CMK (cell line): ENCODE measurements at regions not wholly inside any gene's neighbourhood (a gene's known extent, or its start where the extent isn't known, plus 50 kb on each side); places are given as distances from the start of the nearest gene placed in this dataset.

Experiments used
- DNase-seq: peaks from one replicate; pipeline ENCODE4 v3.0.0-alpha.2; 2010; ENCODE audit warnings: low read depth

DNA sequence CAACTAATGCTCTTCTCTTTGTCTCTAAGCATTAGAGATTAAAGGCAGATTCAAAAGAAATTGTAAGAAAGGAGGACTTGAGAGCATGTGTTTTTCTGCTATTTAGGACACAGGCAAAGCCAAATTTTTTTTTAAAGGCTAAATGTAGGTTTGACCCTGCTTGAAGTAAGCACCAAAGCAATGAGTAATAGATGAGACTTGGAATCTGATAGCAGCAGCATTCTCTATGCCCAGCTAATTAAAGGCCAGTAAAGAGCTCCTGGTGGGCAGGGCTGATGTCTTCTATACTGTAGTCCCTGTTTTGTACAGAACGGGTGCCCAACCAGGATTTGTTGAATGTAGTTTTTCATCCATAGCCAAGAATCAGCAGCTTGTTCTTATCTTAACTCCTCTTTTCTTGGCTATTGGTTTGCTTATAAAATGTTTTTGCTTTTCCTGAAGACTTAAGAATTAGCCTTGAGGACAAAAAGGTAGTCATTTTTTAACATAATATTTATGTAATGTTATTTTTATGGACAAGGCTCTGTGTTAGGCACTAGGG lies 179.6 kb downstream of the LMO4 start:
- no peak for DNase-seq

GRCh38 chr1:87510540-87510939 lies 181.9 kb downstream of the LMO4 start:
- DNase-seq = no peak

GRCh38 chr1:87511449-87511848 lies 182.8 kb downstream of the LMO4 start:
- DNase-seq = no peak

- no peak for DNase-seq
Measured at GRCh38 chr1:87512431-87512830, 183.8 kb downstream of the LMO4 start.

DNA sequence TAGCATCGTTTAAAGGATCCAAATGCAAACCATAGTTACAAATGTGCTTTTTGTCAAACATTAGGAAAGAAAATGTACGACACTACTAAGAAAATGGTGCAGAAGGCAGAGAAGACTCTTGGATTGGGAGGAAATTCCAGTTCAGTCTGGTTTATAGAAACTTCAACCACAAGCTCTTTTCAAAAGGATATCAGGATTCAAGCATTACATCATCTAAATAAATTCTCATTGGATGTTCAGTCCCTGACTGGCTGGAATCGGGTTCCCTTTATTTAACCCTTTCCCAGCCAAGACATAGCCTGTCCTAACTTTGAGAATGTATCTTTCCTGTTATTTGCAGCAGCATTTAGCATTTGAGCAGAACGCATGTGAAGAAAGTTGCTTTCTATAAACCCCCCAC lies 184.6 kb downstream of the LMO4 start:
- DNase-seq = no peak

GRCh38 chr1:87513966-87514660 lies 185.4 kb downstream of the LMO4 start:
- no peak for DNase-seq

- no peak for DNase-seq
Measured at GRCh38 chr1:87515781-87516180, 187.1 kb downstream of the LMO4 start.

GRCh38 chr1:87518794-87519193 lies 190.1 kb downstream of the LMO4 start:
- DNase-seq = no peak

DNA sequence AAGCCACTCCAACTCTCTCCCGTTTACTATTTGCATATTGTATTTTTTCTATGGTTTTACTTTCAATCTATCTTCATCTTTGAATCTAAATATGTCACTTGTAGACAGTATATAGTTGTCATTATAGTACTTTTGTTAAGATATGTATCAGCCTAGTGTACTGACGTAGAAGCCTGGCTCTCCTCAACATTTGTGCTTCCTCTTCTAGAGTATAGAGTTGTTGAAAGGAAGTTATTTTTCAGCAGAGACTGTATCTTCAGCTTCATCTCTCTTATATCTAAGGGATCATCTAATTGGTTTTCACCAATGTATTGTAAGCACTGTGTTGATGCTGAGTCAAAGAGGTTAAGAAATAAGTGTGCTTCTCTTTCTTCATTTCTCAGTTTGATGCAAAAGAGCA lies 192.8 kb downstream of the LMO4 start:
- no peak for DNase-seq

GRCh38 chr1:87523466-87523865 lies 194.8 kb downstream of the LMO4 start:
- DNase-seq = no peak

DNA sequence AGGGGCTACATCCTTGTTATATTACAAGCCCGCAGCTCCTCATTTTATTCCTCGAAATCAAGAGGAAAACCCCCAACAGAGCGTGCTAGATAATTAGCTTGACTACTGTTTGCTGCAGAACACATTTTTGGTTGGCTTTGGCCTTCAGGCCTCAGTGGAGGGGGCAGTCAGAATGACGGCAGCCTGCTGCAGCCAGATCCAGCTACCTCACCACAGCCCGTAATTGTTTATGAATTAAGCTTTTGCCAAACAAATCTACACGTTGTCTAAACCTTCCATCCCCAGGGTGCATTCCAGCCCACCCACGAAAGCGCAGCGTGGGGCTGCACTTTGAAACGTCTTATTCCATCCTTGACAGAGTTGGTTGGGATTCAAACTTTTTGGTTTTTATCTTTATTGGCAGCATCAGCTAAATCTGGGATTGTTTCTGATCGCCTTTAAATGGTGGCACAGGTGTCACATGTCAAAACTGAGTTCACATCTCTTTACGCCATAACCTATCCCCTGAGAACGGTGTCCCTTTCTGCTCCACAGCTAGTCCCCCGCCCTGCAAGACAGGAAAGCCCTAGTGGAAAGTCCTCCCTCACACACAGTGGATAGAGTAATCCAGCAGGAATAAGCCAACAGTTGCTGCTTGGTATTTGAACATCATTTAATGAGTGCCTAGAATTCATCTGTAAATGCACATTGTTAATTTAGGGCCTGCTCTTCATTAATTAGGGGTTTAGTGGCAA lies 195.5 kb downstream of the LMO4 start:
- DNase-seq = no peak

- DNase-seq = no peak
Measured at GRCh38 chr1:87528754-87529517, 200.3 kb downstream of the LMO4 start.

DNA sequence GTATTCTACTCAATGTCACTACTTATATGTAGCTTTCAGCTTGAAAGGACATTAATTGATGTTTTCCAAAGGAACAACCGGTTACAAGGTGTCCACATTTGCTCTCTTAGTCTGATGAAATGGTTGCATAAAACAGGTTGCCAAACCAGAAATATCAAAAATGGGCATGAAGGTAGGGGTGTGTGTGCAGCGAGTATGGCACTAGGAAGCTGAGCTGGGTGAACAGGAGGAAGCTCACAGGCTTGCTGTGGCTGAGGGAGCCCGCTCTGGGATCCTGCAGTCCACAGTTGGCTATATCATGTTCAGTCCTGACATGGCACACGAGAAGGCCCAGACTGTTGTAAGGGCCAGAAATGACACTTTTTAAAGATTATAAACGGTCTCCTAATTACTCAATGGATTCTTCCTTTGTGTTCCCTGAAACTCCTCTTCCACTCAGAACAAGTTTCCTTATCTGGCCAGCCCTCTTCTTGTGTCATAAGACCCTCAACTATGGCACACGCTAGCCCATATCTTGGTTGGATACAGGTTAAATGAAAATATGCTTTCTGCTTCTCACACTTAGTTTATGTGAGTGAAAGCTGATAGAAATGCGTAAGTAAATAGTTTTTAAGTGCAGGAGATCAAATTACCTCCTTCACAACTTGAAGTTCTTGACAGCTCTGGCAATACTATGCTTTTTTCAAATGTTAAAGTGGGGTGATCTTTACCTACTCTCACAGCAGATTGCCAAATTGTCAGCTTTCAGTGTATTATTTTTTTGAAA lies 201.5 kb downstream of the LMO4 start:
- DNase-seq = no peak

- DNase-seq = no peak
Measured at GRCh38 chr1:87535551-87535950, 206.9 kb downstream of the LMO4 start.

- DNase-seq = no peak
Measured at GRCh38 chr1:87539147-87539546, 210.5 kb downstream of the LMO4 start.

- DNase-seq = no peak
Measured at GRCh38 chr1:87542697-87543096, 214.0 kb downstream of the LMO4 start.

DNA sequence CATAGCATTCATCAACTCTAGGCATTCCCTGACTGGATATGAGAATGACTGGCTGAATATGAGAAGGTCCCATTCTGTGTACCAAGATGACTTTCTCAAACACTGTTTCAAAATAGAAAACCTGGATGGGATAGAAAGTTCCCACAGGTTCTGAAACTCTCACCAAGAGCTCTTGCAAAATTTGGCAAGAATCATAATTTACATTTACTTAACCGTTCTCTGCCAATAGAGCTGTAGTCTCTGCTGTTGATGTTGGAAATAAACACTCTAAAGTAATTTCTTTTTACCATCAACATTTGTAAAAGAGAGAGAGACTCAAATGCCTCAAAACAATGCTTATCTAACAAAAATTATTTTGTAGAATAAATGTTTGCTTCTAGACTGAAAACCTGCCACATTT lies 221.1 kb downstream of the LMO4 start:
- no peak for DNase-seq

DNA sequence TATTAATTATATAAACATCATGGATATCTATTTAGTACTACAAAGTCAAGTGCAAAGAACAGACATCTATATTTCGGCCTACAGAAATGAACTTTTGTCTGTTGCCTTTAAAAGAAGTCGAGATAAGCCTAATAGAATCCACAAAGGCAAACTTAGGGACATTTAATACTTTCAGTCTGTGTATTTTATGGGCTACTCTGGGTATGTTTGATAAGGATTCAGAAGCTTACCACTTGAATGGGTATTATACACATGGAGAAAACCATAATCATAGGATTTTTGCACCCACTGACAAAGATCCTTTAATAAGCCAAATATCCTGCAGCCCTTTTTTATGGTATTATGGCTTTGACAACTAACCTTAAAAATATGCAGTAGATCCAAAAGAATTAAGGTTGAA lies 224.8 kb downstream of the LMO4 start:
- no peak for DNase-seq

DNA sequence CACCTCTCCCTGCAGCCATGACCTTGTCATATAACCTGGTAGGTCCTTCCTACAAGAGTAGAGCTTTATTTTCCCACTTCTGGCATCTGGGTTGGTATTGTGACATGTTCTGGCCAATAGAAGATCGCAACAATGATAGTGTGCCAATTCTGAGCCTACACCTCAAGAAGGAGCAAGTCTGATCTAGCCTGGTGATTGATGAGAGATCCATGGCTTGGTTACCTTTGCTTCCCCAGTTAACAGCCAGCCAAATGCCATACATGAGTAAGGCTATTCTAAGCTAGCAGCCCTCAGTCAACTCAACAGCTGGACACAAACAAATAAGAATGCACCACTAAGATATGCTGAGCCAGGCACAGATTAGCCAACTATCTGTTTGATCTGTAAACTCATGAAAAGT lies 226.7 kb downstream of the LMO4 start:
- no peak for DNase-seq

DNA sequence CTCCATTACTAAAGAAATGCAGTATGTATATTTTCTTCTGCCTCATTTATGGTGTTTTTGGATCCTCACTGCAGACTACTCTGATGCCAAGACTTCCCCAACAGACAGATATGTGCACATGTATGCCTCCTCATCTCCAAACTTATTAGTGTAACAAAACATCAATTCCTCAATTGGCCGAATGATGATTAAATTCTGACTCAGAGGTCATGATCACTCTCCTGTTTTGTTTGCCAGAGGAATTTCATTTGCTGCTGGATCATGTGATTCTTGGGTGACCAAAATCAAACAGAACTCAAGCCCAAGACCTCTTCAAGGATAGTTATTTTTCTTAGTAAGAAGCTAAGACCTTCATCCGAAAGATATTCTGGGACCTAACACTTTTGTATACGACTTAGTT lies 227.6 kb downstream of the LMO4 start:
- no peak for DNase-seq

DNA sequence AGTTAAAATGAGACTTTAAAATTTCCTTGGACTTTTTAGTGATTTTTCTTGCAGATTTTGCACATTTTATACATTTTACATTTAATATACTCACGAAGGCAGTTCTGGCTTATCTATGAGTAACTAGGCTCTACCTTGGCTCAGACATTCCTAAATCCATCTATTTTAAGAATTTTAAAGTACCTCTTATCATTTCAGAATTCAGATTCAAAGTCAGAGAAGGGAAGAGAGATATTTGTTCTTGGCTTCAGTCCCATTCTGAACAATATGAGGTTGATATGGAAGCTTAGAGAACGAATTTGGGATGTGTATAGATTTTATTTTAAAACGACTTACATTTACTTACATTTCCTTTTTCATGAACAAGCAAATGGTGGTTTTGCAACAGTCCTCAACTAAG lies 230.2 kb downstream of the LMO4 start:
- no peak for DNase-seq

DNA sequence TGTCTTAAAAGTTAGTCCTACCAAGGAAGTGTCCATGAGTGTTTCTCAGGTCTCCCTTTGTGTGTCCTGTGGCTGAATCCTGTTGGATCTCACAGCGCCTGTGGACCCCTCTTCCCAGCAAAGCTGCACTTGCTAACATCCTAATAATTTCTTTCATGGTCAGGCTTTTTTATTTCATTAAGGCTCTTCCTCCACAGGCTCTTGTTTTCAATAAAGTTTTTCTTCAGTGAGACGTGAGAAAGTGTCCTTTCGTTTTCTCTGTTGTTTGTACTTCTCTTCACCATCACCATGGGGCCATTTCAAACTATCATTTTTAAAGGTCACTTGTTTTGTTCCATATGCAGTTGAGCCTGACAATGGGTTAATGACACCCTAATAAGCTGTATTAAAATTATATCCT lies 231.5 kb downstream of the LMO4 start:
- DNase-seq = no peak
